ENCODE measurements at regions not wholly inside any gene's neighbourhood (a gene's known extent, or its start where the extent isn't known, plus 50 kb on each side); places are given as distances from the start of the nearest gene placed in this dataset.

DNA sequence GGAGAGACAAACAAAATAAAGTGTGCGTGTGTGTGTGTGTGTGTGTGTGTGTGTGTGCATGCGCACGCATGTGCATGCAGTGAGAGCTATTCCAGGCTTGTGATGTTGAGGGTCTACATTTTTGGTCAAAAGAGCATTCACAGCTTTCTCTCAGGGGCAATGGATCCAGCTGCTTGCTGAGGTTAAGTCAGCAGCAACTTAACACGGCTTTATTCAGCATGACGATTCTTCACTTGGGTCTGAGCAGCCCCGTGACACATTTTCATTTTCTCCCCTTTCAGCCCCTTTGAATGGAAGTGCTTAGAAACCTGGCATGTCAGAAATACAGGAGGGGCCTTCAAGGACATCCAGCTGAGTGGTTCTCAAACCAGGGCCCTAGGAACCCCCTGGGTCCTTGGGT is 66.4 kb upstream of the MED9 start (continued):
- TF ChIP-seq RBM22 (optimal IDR thresholded peaks at IDR 0.05; ENCODE audit: low read length): no peak
- TF ChIP-seq SOX13 (IDR thresholded peaks at IDR 0.05): no peak
- TF ChIP-seq SOX13 (CRISPR knock-in tag; conservative IDR thresholded peaks at IDR 0.05 in 1 of 2, IDR thresholded peaks at IDR 0.05 in 1 of 2): no peak
- no peak for TF ChIP-seq ZSCAN25 (CRISPR knock-in tag; IDR thresholded peaks at IDR 0.05)
- TF ChIP-seq SNAI1 (CRISPR knock-in tag; IDR thresholded peaks at IDR 0.05; ENCODE audit: borderline replicate concordance): no peak
- no peak for TF ChIP-seq KDM5B (CRISPR knock-in tag; IDR thresholded peaks at IDR 0.05; ENCODE audit: borderline replicate concordance)
- TF ChIP-seq AKAP8 (CRISPR knock-in tag; IDR thresholded peaks at IDR 0.05): no peak
- no peak for TF ChIP-seq U2AF2 (IDR thresholded peaks at IDR 0.05; ENCODE audit: low read depth, low read length)
- TF ChIP-seq, protein P1, sequence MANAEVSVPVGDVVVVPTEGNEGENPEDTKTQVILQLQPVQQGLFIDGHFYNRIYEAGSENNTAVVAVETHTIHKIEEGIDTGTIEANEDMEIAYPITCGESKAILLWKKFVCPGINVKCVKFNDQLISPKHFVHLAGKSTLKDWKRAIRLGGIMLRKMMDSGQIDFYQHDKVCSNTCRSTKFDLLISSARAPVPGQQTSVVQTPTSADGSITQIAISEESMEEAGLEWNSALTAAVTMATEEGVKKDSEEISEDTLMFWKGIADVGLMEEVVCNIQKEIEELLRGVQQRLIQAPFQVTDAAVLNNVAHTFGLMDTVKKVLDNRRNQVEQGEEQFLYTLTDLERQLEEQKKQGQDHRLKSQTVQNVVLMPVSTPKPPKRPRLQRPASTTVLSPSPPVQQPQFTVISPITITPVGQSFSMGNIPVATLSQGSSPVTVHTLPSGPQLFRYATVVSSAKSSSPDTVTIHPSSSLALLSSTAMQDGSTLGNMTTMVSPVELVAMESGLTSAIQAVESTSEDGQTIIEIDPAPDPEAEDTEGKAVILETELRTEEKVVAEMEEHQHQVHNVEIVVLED (CRISPR knock-in tag; IDR thresholded peaks at IDR 0.05; ENCODE audit: borderline replicate concordance): no peak
- TF ChIP-seq, protein P2, sequence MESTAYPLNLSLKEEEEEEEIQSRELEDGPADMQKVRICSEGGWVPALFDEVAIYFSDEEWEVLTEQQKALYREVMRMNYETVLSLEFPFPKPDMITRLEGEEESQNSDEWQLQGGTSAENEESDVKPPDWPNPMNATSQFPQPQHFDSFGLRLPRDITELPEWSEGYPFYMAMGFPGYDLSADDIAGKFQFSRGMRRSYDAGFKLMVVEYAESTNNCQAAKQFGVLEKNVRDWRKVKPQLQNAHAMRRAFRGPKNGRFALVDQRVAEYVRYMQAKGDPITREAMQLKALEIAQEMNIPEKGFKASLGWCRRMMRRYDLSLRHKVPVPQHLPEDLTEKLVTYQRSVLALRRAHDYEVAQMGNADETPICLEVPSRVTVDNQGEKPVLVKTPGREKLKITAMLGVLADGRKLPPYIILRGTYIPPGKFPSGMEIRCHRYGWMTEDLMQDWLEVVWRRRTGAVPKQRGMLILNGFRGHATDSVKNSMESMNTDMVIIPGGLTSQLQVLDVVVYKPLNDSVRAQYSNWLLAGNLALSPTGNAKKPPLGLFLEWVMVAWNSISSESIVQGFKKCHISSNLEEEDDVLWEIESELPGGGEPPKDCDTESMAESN (CRISPR knock-in tag; conservative IDR thresholded peaks at IDR 0.05): no peak
- TF ChIP-seq, protein P3, sequence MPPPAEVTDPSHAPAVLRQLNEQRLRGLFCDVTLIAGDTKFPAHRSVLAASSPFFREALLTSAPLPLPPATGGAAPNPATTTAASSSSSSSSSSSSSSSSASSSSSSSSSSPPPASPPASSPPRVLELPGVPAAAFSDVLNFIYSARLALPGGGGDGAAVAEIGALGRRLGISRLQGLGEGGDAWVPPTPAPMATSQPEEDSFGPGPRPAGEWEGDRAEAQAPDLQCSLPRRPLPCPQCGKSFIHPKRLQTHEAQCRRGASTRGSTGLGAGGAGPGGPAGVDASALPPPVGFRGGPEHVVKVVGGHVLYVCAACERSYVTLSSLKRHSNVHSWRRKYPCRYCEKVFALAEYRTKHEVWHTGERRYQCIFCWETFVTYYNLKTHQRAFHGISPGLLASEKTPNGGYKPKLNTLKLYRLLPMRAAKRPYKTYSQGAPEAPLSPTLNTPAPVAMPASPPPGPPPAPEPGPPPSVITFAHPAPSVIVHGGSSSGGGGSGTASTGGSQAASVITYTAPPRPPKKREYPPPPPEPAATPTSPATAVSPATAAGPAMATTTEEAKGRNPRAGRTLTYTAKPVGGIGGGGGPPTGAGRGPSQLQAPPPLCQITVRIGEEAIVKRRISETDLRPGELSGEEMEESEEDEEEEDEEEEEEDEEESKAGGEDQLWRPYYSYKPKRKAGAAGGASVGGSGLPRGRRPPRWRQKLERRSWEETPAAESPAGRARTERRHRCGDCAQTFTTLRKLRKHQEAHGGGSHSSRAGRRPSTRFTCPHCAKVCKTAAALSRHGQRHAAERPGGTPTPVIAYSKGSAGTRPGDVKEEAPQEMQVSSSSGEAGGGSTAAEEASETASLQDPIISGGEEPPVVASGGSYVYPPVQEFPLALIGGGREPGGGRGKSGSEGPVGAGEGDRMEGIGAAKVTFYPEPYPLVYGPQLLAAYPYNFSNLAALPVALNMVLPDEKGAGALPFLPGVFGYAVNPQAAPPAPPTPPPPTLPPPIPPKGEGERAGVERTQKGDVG (CRISPR knock-in tag; IDR thresholded peaks at IDR 0.05; ENCODE audit: borderline replicate concordance): no peak
- TF ChIP-seq NCOA2 (CRISPR knock-in tag; IDR thresholded peaks at IDR 0.05): no peak
- TF ChIP-seq TAF1 (CRISPR knock-in tag; IDR thresholded peaks at IDR 0.05): no peak
